Transverse colon (tissue), 3 donors: ENCODE measurements at regions not wholly inside any gene's neighbourhood (a gene's known extent, or its start where the extent isn't known, plus 50 kb on each side); places are given as distances from the start of the nearest gene placed in this dataset.

Experiments used
- POLR2A ChIP-seq: fragments of 450-650 bp; IDR thresholded peaks from one replicate; pipeline ENCODE4 v1.6.1; 2016; ENCODE audit warnings: antibody characterized with exemption, mild to moderate bottlenecking, moderate library complexity
- POLR2AphosphoS5 ChIP-seq, 3 donors: sonication (generic); formaldehyde crosslinking; IDR thresholded peaks; one replicate each; pipeline ENCODE4 v1.6.1; 2016; ENCODE audit warnings: antibody characterized with exemption in 3 of 3

GRCh38 chr4:83701041-83701440 is 165.1 kb downstream of the GPAT3 start:
- TF ChIP-seq POLR2AphosphoS5 (IDR thresholded peaks at IDR 0.05): no peak
- TF ChIP-seq POLR2A: no peak
